ENCODE measurements at regions not wholly inside any gene's neighbourhood (a gene's known extent, or its start where the extent isn't known, plus 50 kb on each side); places are given as distances from the start of the nearest gene placed in this dataset.
A peak's percentile ranks its signal among the peaks of the same experiment; 100 is the strongest.

GRCh38 chrX:129039176-129039575 is 484.1 kb downstream of the SMARCA1 start:
- no peaks in the 10 kb centered on the region for H3K23me2 ChIP-seq (ENCODE audit: insufficient read length, low read depth, low read length, poor library complexity, severe bottlenecking)
- Mint-ChIP-seq H3K9me3 (peaks cover 10 to 12% of the 10 kb centered on the region in 2 experiments), H3K4me3 (no peak overlapping the region), H3K36me3 (ENCODE audit: insufficient read depth in 1 of 3, low read depth in 3 of 3) (peaks cover 17 to 19% (median 19%) of the 10 kb centered on the region in 3 experiments), H3K4me1 (peaks cover 25 to 26% of the 10 kb centered on the region in 2 experiments), H3K27me3 (ENCODE audit: low read depth) (no peaks in the 10 kb centered on the region; the same call in 1 of the 2 replicates), H3K27ac (peak overlapping the region in 1 of 3 experiments; percentile 45; a peak in 1 of 7 replicates)
- H3K56ac ChIP-seq (ENCODE audit: insufficient read length, low read depth, low read length), result no peak overlapping the region
- no peaks in the 10 kb centered on the region for H3K79me1 ChIP-seq (ENCODE audit: insufficient read depth, low read depth, low read length, poor library complexity, severe bottlenecking)
- TF ChIP-seq CTCF (conservative IDR thresholded peaks at IDR 0.05), result no peak
- DNase-seq, result no peak
- no peak overlapping the region for H2AK5ac ChIP-seq (ENCODE audit: insufficient read length, low read length)
- H3K9ac ChIP-seq (ENCODE audit: extremely low read depth, insufficient read length, low read length), result no peak overlapping the region
- no peak overlapping the region for H3K4ac ChIP-seq (ENCODE audit: low read depth, low read length)
- H2AFZ ChIP-seq (ENCODE audit: low read length), result no peak overlapping the region
- no peak overlapping the region for H3K23ac ChIP-seq (ENCODE audit: insufficient read length, low read depth, low read length)
- no peaks in the 10 kb centered on the region for H3K4me1 ChIP-seq (ENCODE audit: insufficient read depth, low read length)
- H4K5ac ChIP-seq (ENCODE audit: insufficient read length, low read depth, low read length), result no peak overlapping the region
- no peak overlapping the region for H3T11ph ChIP-seq (ENCODE audit: low read length)
- no peak overlapping the region for H3K27ac ChIP-seq (ENCODE audit: insufficient read length, low read depth, low read length)
- H2BK5ac ChIP-seq (ENCODE audit: insufficient read length, low read length), result no peak overlapping the region
- WGBS (ENCODE audit: extremely low coverage, insufficient read length, low lambda C conversion rate), result no CpG with 5 or more reads among the region's 7 CpGs
- no peak overlapping the region for H3K14ac ChIP-seq (ENCODE audit: insufficient read depth, low read length)
- no peak overlapping the region for H2BK120ac ChIP-seq (ENCODE audit: low read depth, low read length, poor library complexity, severe bottlenecking)
- no peak overlapping the region for H2BK15ac ChIP-seq (ENCODE audit: low read depth, low read length)
- H3K4me2 ChIP-seq (ENCODE audit: insufficient read depth, insufficient read length, low read length), result no peak overlapping the region
- no peaks in the 10 kb centered on the region for H4K20me1 ChIP-seq (ENCODE audit: control insufficient read depth, insufficient read depth, insufficient read length)
- H2BK20ac ChIP-seq (ENCODE audit: low read depth, low read length, poor library complexity, severe bottlenecking), result no peak overlapping the region
- H3K9me3 ChIP-seq (ENCODE audit: control insufficient read depth, low read depth, low read length), result peaks cover 7% of the 10 kb centered on the region
- no peaks in the 10 kb centered on the region for H3K27me3 ChIP-seq (ENCODE audit: insufficient read depth, low read length)
- no peak overlapping the region for H2BK12ac ChIP-seq (ENCODE audit: insufficient read length, low read depth, low read length)
- no peak overlapping the region for H4K91ac ChIP-seq (ENCODE audit: insufficient read length, low read depth, low read length)
- H3K79me2 ChIP-seq (ENCODE audit: insufficient read depth, low read length), result no peaks in the 10 kb centered on the region
- no peak overlapping the region for H3K18ac ChIP-seq (ENCODE audit: insufficient read length, low read depth, low read length)
- no peak overlapping the region for H4K8ac ChIP-seq (replicated peaks; ENCODE audit: insufficient read length, low read depth, low read length)

Data from H9 (cell line).